ENCODE measurements at regions not wholly inside any gene's neighbourhood (a gene's known extent, or its start where the extent isn't known, plus 50 kb on each side); places are given as distances from the start of the nearest gene placed in this dataset.

GRCh38 chr20:4470375-4470774 lies 215.9 kb upstream of the PRNP start:
- TF ChIP-seq, protein P1, sequence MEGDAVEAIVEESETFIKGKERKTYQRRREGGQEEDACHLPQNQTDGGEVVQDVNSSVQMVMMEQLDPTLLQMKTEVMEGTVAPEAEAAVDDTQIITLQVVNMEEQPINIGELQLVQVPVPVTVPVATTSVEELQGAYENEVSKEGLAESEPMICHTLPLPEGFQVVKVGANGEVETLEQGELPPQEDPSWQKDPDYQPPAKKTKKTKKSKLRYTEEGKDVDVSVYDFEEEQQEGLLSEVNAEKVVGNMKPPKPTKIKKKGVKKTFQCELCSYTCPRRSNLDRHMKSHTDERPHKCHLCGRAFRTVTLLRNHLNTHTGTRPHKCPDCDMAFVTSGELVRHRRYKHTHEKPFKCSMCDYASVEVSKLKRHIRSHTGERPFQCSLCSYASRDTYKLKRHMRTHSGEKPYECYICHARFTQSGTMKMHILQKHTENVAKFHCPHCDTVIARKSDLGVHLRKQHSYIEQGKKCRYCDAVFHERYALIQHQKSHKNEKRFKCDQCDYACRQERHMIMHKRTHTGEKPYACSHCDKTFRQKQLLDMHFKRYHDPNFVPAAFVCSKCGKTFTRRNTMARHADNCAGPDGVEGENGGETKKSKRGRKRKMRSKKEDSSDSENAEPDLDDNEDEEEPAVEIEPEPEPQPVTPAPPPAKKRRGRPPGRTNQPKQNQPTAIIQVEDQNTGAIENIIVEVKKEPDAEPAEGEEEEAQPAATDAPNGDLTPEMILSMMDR (IDR thresholded peaks at IDR 0.05): no peak
- TF ChIP-seq POLR2AphosphoS5 (IDR thresholded peaks at IDR 0.05): no peak
